SU-DHL-6 (cell line): ENCODE measurements at regions not wholly inside any gene's neighbourhood (a gene's known extent, or its start where the extent isn't known, plus 50 kb on each side); places are given as distances from the start of the nearest gene placed in this dataset.

Experiments used
- EZH2phosphoT487 ChIP-seq: fragments of 200-600 bp; sonication (generic), shearing (Covaris generic); conservative IDR thresholded peaks from 2 replicates; pipeline ENCODE4 v1.6.1; 2018; ENCODE audit warnings: mild to moderate bottlenecking, antibody characterized with exemption, low read length, moderate library complexity, mixed read lengths
- TF ChIP-seq, protein P1 (sequence below): fragments of 200-600 bp; sonication (generic); IDR thresholded peaks from one replicate; pipeline ENCODE4 v1.5.1; 2017; ENCODE audit warnings: antibody characterized with exemption, mild to moderate bottlenecking, low read length, moderate library complexity; ENCODE audit not compliant: insufficient read depth, poor library complexity, severe bottlenecking

DNA sequence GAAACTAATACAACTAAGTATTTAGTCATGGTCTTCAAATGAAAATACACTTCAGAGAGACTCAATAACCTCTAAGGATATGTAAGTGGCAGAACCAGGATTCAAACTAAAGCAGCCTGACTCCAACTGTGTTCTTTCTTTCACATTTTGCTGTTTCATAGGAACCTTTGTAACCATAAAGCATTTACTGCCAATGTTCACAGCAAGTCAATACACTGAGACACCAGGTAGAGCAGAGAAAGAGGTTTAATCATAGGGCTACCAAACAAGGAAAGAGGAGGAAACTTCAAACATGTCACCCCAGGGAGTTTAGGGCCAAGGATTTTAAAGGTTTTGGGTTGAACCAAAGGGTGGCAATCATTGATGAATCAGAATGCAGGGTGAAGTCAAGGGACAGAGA lies 263.1 kb upstream of the PTGER4 start:
- TF ChIP-seq, protein P1, sequence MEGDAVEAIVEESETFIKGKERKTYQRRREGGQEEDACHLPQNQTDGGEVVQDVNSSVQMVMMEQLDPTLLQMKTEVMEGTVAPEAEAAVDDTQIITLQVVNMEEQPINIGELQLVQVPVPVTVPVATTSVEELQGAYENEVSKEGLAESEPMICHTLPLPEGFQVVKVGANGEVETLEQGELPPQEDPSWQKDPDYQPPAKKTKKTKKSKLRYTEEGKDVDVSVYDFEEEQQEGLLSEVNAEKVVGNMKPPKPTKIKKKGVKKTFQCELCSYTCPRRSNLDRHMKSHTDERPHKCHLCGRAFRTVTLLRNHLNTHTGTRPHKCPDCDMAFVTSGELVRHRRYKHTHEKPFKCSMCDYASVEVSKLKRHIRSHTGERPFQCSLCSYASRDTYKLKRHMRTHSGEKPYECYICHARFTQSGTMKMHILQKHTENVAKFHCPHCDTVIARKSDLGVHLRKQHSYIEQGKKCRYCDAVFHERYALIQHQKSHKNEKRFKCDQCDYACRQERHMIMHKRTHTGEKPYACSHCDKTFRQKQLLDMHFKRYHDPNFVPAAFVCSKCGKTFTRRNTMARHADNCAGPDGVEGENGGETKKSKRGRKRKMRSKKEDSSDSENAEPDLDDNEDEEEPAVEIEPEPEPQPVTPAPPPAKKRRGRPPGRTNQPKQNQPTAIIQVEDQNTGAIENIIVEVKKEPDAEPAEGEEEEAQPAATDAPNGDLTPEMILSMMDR: no peak
- no peak for TF ChIP-seq EZH2phosphoT487
